ENCODE measurements at regions not wholly inside any gene's neighbourhood (a gene's known extent, or its start where the extent isn't known, plus 50 kb on each side); places are given as distances from the start of the nearest gene placed in this dataset.
"Not testable (repeated sequence)": the region's sequence is repeated elsewhere in the genome, so short reads cannot be mapped to it uniquely, and the experiment has no call there.

DNA sequence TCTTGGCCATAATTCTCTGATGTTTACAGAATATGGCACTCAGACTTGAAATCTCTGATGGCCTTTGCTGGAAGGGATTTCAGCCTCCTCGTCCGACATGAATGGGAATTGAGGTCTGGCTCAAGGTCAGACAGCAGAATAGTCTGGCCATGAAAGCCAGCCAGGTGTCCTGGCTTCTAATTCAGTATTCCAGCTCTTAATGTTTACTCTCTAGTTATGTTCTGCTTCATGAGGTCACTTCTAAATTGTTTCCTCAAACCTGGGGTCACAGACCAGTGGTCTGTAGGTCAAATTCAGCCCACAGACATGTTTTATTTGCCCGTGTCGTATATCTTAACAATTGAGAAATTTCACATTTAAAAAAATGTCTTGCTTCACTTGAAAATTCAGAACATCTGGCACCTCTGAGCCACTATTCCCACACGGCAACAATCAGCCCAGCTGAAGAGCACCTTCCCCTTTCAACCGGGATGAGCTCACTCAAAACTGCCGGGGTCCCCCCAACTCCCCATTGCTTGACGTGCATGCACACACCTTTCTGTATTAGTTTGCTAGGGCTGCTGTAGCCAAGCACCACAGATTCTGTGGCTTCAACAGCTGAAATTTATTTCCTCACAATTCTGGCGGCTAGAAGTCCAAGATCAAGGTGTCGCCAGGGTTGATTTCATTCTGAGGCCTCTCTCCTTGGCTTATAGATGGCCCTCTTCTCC lies 243.5 kb downstream of the ENC1 start:
- peak; percentile 73 for DNase-seq

DNA sequence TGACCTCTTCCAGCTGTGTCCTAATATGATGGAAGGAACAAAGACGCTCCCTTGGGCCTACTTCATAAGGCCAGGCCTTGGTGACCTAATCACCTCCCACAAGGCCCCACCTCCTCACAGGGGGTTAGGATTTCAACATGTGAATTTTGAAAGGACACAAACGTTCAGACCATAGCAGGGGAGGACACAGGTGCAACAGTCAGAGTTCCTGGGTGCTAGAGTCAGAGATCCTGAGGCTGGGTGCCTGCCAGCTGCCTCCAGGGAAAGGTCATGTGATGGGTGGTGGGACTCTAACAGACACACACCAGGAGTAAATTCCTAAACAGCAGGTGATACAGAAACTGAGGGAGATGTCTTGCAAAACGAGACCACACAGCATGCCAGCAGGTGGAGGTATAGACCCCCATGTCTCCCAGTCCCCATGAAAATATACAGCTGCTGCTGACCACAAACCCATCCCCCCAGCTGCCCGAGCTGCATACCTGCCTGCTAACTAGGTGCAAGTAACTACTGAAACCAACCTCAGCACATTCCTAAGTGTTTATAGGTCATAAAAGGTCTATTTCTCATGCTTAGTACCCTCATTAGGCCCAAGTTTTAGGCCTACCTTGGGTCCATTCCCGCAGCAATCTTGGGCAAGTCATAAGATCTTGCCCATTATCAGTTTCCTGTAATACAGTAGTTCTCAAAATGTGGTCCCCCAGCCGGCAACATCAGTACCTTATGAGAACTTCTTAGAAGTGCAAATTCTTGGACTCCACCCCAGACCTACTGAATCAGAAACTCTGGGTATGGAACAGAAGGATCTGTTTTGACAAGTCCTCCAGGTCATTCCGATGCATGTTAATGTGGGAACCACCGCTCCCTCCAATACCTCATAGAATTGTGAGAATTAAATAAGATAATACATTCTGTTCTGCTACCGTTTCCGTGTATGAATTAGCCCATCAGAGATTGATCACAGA lies 245.3 kb downstream of the ENC1 start:
- DNase-seq: no peak

DNA sequence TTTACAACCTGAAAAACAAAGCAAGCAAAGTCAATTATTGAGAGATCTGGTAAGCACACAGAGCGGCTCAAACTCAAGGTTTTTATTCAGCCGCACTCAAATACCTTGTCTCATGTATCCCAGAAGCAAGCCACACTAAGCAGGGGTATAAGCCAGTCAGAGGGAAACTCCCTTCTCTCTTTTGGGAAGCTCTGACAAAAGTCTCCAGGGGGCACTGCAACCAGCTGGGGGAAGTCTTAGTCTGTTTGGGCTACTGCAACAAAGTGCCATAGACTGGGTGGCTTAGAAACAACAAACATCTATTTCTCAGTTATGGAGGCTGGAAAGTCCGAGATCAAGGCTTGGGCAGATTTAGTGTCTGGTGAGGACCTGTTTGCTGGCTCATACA lies 246.0 kb downstream of the ENC1 start:
- no peak for DNase-seq

DNA sequence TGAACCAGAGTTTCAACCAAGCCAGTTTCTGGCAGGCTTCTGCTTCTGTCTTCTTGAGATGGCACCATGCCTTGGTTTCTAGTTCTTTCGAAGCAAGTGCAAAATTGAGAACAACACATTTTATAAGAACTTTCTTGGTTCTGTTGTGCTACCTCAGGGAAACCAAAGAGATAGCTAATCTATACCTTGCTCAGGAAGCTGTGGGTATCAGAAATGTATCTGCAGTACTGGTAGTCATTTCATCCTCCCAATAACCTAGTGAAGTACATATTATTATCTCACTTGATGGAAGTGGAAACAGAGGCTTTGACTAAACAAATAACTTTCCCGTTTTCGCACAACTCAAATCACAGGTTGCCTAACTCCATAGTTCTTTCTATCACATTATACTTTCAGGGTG lies 246.6 kb downstream of the ENC1 start:
- DNase-seq: no peak

DNA sequence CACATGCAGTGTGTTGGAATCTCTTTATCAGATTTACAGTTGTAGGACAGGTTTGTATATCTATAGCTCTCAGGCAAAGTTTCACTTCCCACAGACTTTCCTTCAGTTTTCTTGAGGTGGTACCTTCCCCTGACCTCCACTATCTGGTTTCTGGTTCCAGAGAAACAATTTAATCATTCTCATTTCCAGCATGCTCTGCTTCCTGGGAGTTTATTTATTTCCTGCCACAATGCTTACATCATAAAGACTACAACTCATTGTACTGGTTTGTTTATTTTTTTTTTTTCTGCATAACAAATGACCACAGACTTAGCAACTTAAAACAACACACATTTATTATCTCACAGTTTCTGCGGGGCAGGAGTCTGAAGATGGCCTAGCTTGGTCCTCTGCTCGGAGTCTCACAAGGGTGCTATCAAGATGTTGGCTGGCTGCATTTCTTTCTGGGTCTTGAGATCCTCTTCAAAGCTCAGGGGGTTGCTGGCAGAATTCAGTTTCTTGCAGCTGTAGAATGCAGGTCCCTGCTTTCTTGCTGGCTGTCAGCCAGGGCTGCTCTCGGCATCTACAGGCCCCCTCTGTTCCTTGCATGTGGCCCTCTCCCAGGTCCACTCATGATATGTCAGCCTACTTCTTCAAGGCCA lies 247.7 kb downstream of the ENC1 start:
- no peak for DNase-seq

DNA sequence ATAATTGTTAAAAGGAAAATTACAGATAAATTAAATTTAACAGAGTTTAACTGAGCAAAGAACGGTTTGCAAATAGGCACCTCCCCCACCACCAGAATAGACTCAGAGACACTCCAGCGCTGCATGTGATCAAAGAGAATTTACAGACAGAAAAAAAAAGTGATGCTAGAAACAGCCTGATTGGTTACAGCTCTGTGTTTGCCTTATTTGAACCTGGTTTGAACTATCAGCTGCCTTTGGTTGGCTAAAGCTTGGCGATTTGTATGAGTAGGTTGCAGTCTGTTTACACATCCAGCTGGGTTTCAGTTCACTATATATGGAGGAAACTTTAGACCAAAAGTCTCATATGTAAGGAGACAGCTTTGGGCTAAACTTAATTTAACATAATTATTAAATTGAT lies 249.1 kb downstream of the ENC1 start:
- no peak for DNase-seq

DNA sequence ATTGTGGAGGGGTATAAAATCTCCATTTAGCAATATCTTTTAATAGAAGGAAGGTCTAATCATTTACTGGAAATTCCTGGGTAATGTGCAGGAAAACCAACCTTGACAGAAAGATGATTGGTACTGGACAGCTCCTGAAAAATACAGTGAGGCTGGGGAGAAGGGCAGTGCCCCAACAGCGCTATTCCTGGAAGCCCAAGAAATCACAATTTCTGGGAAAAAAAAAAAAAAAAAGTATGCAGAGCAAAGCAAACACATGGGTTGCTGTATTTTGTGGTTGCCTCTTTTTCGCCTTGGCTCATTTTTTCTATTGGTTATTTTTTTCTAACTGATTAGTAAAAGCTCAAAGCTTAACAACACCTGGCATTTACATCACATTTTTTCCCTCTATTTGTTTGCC lies 249.7 kb downstream of the ENC1 start:
- no peak for DNase-seq

DNA sequence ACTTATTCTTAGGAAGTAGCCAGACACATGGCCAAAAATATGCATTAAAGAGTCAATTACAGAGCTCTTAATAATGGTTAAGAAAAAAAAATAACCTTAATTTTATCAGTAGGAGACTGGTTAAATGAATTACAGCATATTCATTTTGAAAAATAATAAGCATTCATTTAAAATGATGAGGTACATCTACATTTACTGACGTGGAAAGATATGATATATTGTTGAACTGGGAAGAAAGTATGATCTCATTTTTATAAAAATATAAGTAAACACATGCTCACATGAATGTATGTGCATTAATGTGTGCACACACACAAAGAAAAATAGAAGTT lies 250.3 kb downstream of the ENC1 start:
- no peak for DNase-seq

DNA sequence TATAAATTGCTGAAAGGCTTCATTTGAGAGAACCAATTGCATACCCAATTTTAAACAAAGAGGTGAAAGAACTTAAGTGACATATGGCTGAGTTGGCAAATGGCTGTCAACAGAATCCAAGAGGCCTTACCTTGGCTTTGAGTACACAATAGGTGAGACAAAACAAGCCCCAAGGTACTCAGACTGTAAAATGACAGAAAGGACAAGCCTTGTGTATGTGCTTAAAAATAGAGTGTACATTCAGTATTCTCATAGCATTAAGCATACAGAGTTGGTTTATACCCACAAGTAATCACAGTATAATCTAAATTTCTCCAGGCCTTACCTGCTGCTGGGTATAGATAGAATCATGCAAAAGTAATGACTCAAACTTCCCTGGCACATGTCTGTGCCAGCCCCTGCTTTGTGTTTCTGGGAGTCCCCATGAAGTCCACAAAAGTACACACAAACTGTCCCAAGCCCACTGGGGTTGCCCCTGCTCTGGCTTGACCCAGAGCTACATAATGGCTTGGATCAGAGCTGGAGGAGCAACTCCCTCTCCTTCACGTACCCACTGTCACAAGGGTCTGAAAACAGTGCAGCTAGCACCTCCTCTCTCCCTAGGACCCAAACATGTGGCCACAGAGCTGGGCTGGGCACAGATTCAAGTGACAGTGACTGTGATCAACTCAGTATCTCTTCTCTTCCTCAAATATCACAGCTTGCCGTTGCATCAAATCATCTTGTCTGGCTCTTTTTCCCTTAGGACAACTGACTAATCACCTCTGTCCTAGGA lies 250.8 kb downstream of the ENC1 start:
- no peak for DNase-seq

DNA sequence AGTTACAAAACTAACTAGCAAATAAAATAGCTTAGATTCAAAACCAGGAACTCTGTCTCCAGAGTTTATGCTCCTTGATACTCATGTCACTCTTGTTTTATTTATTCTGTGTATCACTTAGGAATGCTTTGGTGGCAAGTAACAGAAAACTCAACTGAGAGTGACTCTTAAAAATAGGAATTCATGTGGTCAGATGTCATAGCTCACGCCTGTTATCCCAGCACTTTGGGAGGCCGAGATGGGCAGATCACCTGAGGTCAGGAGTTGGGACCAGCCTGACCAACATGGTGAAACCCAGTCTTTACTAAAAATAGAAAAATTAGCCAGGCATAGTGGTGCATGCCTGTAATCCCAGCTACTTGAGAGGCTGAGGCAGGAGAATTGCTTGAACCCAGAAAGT lies 252.1 kb downstream of the ENC1 start:
- DNase-seq: not testable (repeated sequence)

DNA sequence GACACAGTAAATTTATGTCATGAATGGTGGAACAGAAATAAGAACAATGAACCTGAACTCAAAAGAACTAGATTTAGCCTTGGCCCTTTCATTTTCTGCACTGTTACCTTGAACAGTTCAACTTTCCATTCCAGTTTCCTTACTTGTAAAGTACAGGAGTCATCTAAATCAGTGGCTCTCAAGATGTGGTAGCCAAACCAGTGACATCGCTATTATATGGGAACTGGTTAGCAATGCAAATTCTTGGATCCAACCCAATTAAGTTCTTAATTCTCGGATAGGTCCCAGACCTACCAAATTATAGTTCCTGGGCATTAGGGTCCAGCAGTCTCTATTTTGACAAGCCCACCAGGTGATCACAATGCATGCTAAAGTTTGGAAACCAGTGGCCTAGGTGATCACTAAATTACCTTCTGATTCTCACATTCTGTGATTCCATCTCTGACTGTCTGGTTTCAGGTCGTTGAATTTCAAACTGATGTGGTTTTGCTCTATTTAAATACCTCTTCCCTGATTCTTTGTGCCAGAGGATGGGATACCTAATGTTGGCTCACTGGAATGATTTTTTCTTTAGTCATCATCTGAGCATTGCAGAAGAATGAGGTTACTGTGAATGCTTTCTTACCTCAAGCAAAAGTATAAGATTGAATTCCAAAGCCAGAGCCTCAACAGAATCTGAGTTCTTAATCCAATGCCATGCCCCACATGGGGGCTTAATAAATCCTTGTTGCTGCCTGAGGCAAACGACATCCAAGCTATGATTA lies 253.8 kb downstream of the ENC1 start:
- no peak for DNase-seq

DNA sequence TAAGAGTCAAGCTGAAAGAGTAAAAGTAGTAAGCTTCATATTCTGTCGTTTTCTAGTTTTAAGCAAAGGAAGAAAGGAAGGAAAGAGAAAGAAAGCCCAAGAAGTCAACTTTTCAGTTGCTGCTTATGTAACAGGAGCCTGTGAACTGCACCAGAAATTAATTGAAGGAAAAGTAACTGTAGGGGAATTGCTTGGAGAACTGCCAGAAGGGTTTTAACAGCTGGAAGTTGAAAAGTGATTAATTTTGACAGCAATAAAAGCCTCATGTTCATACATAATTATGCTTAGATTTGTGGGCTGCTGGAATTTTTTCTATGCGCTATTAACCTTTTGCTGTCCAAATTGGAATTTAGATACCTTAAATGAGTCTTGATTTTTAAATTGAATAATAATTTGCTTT lies 255.7 kb downstream of the ENC1 start:
- DNase-seq: no peak

DNA sequence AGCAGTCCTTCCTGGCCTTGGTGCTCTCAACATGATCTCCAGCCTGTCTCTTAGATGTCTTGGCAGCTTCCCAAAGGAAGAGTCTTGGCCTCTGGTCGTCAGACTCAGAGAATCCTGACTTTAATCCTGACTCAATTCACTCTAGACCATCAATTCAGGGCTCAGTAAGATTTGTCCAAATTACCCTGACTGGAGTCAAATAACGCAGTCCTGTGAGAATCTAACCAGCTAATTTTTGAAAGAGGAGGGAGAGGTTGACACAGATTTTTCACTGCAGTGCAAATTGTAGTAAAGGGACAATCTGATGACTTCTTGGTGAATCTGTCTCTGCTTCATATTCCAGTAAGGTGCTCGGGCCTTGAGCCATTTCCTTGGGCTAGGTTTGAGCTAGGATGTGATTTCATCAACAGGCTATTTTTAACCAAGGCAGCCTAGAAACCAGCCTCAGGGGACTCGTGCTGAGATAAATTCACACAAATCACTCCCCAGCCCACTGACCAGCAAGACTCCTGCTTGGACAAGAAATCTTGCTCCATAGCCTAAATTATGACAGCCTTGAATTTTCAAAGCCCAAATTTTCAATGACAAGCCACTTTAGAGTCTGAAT lies 257.4 kb downstream of the ENC1 start:
- DNase-seq: peak; percentile 76

DNA sequence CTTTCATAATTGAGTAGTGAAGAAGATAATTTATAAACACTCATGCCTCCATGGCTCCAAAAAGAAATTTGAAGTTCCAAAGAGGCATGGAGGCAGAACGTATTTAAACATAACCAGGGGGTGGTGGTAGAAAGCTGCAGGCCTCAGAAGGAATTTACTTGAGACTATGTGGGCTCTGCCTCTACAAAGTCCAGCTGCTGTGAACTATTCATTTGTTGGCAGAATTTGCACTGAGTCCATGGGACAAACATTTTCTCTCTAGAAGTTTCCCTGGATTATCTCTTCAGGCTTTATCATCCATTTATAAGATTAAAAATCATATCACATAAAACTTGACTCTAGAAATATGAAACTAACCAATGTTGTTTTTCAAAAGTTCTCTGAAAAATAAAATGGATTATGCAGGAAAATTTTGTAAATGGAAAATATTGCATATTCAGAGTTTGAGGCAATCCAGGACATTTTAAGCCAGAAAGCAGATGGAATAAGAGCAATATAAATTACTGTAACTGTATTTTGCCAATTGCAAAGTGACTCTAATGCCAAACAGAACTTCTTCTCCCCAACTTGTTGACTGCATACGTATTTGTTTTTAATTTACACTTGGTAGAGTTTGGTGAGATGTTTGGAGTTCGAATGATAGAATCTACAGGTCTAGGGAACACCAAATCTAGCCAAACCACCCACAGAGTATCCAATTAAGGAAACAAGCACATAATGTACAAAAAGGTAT lies 258.2 kb downstream of the ENC1 start:
- no peak for DNase-seq

DNA sequence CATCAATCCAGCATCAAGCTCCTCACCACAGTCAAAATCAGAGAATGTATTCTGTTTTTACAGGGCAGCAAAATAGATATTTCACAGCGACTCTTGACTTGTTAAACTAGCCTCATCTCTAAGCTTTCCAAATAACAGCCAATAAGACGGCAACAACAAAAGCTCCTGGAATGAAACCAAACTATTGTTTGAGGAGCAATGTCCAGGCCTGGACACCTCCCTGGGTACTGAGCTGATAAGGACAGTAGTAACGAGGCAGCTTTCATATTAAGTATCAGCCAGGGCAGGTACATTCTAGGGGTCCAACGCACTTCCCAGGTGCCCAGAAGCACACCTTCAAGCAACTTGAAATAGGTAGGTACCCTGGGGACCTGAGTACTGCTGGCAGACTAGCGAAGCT lies 260.3 kb downstream of the ENC1 start:
- no peak for DNase-seq

DNA sequence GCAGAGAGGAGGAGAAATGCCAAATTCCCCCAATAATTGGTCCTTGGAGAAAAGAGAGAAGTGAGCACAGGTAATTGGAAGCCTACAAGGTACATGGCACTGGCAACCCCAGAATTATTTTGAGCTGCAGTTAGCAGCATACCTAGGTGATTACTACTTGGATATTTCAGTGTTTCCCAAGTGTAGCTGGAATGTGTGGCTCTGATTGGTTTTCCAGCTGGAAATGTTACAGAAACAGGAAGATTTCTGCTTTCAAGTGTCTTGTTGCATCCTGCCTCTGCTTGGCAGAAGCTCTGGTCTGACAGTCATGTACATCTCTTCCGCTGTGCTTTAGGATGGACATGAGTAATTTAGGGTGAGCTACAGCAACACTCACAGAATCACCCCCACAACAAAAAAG lies 262.1 kb downstream of the ENC1 start:
- DNase-seq: peak; percentile 45

DNA sequence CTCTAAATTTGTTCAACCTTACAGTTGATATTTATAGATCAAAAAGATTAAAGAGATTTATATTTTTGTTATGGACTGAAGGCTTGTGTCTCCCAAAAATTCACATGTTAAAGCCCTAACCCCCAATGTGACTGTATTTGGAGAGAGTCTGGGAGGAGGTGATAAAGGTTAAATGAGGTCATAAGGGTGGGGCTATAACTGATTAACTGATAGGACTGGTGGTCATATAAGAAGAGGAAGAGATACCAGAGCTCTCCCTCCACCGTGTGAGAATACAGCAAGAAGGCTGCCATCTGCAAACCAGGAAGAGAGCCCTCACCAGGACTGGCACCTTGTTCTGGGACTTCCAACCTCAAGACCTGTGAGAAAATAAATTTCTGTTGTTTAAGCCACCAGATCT lies 264.3 kb downstream of the ENC1 start:
- DNase-seq: no peak

DNA sequence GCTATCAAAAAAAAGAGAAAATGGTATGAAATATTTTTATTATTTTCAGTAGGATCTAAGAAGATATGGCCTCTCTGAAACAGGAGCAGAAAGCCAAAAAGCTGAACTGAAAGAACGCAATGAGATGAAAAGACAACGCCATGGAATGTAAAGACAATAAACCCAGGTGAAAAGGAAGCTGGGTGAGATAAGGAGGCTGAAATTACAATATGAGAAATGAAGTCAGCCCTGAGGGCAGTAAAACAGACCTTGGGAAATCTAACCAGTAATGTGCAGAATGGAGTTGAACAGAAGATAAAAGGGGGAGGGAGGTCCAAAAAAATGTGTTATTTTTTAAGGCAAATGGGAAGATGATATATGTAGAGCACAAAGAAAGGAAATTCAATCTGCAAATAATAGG lies 265.3 kb downstream of the ENC1 start:
- DNase-seq: no peak

DNA sequence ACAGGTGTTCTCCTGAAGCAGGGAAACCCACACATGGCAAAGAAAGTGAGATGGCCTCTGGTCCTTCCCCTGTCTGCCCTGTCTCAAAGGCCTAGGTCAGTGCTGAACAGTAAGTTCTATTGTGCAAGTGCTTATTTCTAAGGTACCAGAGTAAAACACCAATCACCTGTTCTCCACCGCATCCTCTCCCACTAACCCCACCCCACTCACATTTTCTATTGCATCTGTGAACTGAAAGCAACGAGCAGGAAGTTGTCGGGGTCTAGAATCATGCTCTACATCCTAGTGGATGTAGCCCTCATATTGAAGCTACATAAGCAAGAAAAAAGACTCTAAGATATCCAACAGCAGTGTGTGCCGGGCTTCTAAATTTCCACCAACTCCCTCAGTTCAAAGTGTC lies 265.9 kb downstream of the ENC1 start:
- no peak for DNase-seq

DNA sequence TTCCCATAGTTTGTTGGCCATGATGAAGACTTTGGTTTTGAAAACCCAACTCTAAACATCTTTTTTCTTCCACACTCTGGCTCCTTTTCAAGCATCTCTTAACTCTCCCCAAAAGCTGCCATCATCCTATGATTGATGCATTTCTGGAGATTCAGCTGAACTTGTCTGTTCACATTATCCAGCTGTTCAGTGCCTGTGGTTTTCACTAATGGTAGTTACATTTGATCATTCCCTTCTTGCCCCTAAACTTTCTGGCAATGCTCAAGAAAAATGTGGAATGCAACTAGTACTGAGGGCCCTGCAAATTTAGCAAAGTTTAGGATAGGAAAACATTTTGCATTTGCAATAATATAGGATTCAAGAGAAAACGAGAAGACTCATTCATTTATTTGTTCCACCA lies 267.5 kb downstream of the ENC1 start:
- no peak for DNase-seq

DNA sequence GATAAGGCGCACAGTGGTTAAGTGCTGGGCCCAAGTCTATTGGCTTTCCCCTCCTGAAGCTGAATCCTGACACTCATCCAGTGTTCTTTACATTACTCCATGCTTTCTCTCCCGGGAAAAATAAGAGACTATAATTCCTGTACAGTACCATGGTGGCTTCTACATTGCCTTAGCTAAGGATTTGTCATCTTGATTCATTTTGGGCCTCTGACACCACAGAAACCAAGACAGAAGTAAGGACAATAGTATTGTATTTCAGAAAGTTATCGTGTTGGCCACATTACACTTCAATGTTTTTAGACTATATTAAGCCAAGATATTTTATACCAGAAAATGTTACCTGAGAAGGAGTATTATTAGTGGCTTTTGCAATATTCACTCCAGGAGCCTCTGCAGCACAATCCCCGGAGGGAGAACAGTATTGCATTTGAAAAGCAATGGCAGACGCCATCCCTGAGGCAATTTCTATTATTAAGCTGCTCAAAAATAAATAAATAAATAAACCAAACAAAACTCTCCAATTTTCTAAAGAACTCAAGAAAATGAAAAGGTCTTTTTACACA lies 267.9 kb downstream of the ENC1 start:
- DNase-seq: no peak
